ENCODE measurements at regions not wholly inside any gene's neighbourhood (a gene's known extent, or its start where the extent isn't known, plus 50 kb on each side); places are given as distances from the start of the nearest gene placed in this dataset.
"Not testable (repeated sequence)": the region's sequence is repeated elsewhere in the genome, so short reads cannot be mapped to it uniquely, and the experiment has no call there.

- DNase-seq (ENCODE audit: low read depth in 3 of 3) = no peak
Observed at GRCh38 chr5:125085797-125086505, 339.5 kb upstream of the ZNF608 start.

- DNase-seq (ENCODE audit: low read depth in 3 of 3) = no peak
Observed at GRCh38 chr5:125088522-125089105, 342.2 kb upstream of the ZNF608 start.

- DNase-seq (ENCODE audit: low read depth in 3 of 3) = not testable (repeated sequence)
Observed at GRCh38 chr5:125092138-125092537, 345.7 kb upstream of the ZNF608 start.

GRCh38 chr5:125093776-125094175, 347.3 kb upstream of the ZNF608 start:
- DNase-seq (ENCODE audit: low read depth in 3 of 3) = no peak

- no peak for DNase-seq (ENCODE audit: low read depth in 3 of 3)
Observed at GRCh38 chr5:125100342-125100741, 353.9 kb upstream of the ZNF608 start.

GRCh38 chr5:125100951-125101350, 354.5 kb upstream of the ZNF608 start:
- DNase-seq (ENCODE audit: low read depth in 3 of 3) = no peak

- DNase-seq (ENCODE audit: low read depth in 3 of 3) = no peak
Observed at GRCh38 chr5:125103459-125103858, 357.0 kb upstream of the ZNF608 start.

- DNase-seq (ENCODE audit: low read depth in 3 of 3) = no peak
Observed at GRCh38 chr5:125106271-125106670, 359.8 kb upstream of the ZNF608 start.

- no peak for DNase-seq (ENCODE audit: low read depth in 3 of 3)
Observed at GRCh38 chr5:125106881-125107280, 360.4 kb upstream of the ZNF608 start.

GRCh38 chr5:125109293-125109692, 362.9 kb upstream of the ZNF608 start:
- no peak for DNase-seq (ENCODE audit: low read depth in 3 of 3)

GRCh38 chr5:125109816-125110215, 363.4 kb upstream of the ZNF608 start:
- DNase-seq (ENCODE audit: low read depth in 3 of 3) = no peak

GRCh38 chr5:125112196-125112595, 365.8 kb upstream of the ZNF608 start:
- no peak for DNase-seq (ENCODE audit: low read depth in 3 of 3)

- DNase-seq (ENCODE audit: low read depth in 3 of 3) = no peak
Observed at GRCh38 chr5:125113328-125113727, 366.9 kb upstream of the ZNF608 start.

- no peak for DNase-seq (ENCODE audit: low read depth in 3 of 3)
Observed at GRCh38 chr5:125115195-125115525, 368.7 kb upstream of the ZNF608 start.

GRCh38 chr5:125117566-125117965, 371.1 kb upstream of the ZNF608 start:
- no peak for DNase-seq (ENCODE audit: low read depth in 3 of 3)

GRCh38 chr5:125120012-125120411, 373.6 kb upstream of the ZNF608 start:
- DNase-seq (ENCODE audit: low read depth in 3 of 3) = no peak

GRCh38 chr5:125125031-125125823, 378.8 kb upstream of the ZNF608 start:
- no peak for DNase-seq (ENCODE audit: low read depth in 3 of 3)

GRCh38 chr5:125126050-125126449, 379.6 kb upstream of the ZNF608 start:
- no peak for DNase-seq (ENCODE audit: low read depth in 3 of 3)

- no peak for DNase-seq (ENCODE audit: low read depth in 3 of 3)
Observed at GRCh38 chr5:125129151-125129806, 382.8 kb upstream of the ZNF608 start.

- no peak for DNase-seq (ENCODE audit: low read depth in 3 of 3)
Observed at GRCh38 chr5:125130591-125130990, 384.2 kb upstream of the ZNF608 start.

- DNase-seq (ENCODE audit: low read depth in 3 of 3) = no peak
Observed at GRCh38 chr5:125134216-125135081, 388.0 kb upstream of the ZNF608 start.

GRCh38 chr5:125137535-125137934, 391.1 kb upstream of the ZNF608 start:
- no peak for DNase-seq (ENCODE audit: low read depth in 3 of 3)

All from stimulated activated CD4-positive, alpha-beta T cell treated with anti-CD3 and anti-CD28 coated beads, TNF-alpha, amount 100 ng/mL, for 4 hours (primary cell).